ENCODE measurements at regions not wholly inside any gene's neighbourhood (a gene's known extent, or its start where the extent isn't known, plus 50 kb on each side); places are given as distances from the start of the nearest gene placed in this dataset.
"Not testable (repeated sequence)": the region's sequence is repeated elsewhere in the genome, so short reads cannot be mapped to it uniquely, and the experiment has no call there.

DNA sequence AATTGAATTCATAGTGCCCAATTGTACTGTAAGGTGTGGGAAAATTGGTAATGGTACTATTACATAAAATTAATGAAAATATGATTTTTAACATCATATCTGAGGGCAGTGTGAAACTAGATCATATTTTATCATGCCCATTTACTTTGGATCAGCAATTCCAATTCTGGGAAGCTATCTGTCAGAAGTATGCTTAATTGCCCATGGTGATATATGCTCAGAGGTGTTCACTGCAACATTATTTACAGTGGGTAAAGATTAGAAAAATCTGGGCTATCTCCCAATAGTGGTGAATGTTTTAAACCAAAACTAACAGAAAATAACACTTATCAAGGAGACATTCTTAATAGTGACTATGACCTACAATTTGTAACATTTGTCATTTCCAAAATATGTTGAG, 1260.0 kb downstream of the BRINP3 start:
- no peak for DNase-seq (ENCODE audit: low read depth)

GRCh38 chr1:189220750-189221149, 1256.9 kb downstream of the BRINP3 start:
- DNase-seq (ENCODE audit: low read depth) = no peak
- no peak overlapping the region for H3K4me3 ChIP-seq (ENCODE audit: low read depth, low read length)
- TF ChIP-seq CTCF (IDR thresholded peaks at IDR 0.05; ENCODE audit: low read depth, low read length, missing control alignments) = peak; percentile 38
- in situ Hi-C loops (cut with HindIII; ENCODE audit: low sequenced_read_pairs) = no loop called here

More for the DNA sequence above, 1260.0 kb downstream of the BRINP3 start:
- H3K4me3 ChIP-seq (ENCODE audit: low read depth, low read length) = no peak overlapping the region
- no peak for TF ChIP-seq CTCF (IDR thresholded peaks at IDR 0.05; ENCODE audit: low read depth, low read length, missing control alignments)
- in situ Hi-C loops (cut with HindIII; ENCODE audit: low sequenced_read_pairs) = no loop called here

- in situ Hi-C loops (cut with HindIII; ENCODE audit: low sequenced_read_pairs); H3K4me3 ChIP-seq (ENCODE audit: low read depth, low read length); DNase-seq (ENCODE audit: low read depth): not testable (repeated sequence)
Observed at GRCh38 chr1:189225794-189226145, 1251.9 kb downstream of the BRINP3 start.

DNA sequence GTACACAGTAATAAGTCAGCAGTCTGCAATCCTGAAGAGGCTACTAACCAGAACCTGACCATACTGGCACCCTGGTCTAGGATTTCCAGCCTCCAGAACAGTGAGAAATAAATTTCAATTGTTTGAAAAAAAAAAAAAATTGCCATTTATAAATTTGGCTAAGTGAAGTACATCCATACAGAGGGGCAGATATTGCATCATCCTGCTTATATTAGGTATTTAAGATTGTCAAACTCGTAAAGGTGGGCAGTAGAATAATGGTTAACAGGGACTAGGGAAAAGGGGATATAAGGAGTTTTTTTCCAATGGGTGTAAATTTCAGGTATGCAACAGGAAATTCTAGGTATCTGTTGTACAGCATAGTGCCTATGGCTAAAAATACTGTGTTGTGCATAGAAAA, 1250.9 kb downstream of the BRINP3 start:
- no peak for DNase-seq (ENCODE audit: low read depth)
- TF ChIP-seq CTCF (IDR thresholded peaks at IDR 0.05; ENCODE audit: low read depth, low read length, missing control alignments) = no peak
- in situ Hi-C loops (cut with HindIII; ENCODE audit: low sequenced_read_pairs) = no loop called here
- no peak overlapping the region for H3K4me3 ChIP-seq (ENCODE audit: low read depth, low read length)

DNA sequence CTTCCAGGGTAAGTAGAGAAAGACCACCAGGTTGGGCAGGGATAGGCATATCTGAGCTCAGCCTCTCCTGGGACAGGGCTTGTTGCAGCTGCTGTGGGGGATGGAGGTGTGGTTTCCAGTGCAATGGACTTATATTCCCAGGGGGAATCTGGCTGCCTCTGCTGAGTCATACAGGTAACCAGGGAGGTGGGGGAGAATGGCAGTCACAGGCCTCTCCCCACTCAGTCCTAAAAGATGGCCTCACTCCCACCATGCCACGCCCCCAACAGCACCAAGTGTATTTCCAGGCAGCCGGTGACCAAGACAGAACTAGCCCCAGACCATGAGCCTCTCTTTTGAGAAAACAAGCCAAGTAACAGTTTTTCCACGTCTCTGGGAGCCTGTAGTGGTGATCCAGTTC, 1240.7 kb downstream of the BRINP3 start:
- no peak for DNase-seq (ENCODE audit: low read depth)
- TF ChIP-seq CTCF (IDR thresholded peaks at IDR 0.05; ENCODE audit: low read depth, low read length, missing control alignments) = no peak
- H3K4me3 ChIP-seq (ENCODE audit: low read depth, low read length) = no peak overlapping the region
- in situ Hi-C loops (cut with HindIII; ENCODE audit: low sequenced_read_pairs) = no loop called here

- DNase-seq (ENCODE audit: low read depth) = no peak
- in situ Hi-C loops (cut with HindIII; ENCODE audit: low sequenced_read_pairs) = no loop called here
- no peak overlapping the region for H3K4me3 ChIP-seq (ENCODE audit: low read depth, low read length)
- TF ChIP-seq CTCF (IDR thresholded peaks at IDR 0.05; ENCODE audit: low read depth, low read length, missing control alignments) = no peak
Observed at GRCh38 chr1:189253601-189254350, 1223.9 kb downstream of the BRINP3 start.

DNA sequence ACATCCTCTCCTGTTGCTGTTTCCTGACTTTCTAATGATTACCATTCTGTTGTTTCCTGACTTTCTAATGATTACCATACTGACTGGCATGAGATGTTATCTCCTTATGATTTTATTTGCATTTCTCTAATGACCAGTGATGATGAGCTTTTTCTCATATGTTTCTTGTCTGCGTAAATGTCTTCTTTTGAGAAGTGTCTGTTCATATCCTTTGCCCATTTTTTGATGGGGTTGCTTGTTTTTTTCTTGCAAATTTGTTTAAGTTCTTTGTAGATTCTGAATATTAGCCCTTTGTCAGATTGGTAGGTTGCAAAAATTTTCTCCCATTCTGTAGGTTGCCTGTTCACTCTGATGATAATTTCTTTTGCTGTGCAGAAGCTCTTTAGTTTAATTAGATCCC, 1216.5 kb downstream of the BRINP3 start:
- DNase-seq (ENCODE audit: low read depth); H3K4me3 ChIP-seq (ENCODE audit: low read depth, low read length); in situ Hi-C loops (cut with HindIII; ENCODE audit: low sequenced_read_pairs): not testable (repeated sequence)

DNA sequence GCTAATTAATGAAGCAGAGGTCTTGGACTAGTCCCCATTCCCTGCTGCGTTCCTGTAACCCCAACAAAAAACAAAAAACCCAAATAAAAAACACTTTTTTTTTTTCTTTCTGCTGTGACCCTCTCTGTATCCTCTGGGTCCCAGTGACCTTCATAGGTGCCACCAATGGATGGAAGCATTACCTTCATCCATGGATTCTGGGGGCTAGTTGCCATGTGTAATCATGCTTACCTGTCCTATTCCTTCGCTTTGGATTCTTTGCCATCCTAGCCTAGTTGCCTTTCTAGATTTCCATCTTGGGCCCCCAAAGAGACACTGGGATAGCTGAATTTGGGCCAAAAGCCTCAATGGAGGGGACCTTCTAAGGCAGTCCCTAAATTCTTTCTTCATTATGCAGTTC, 1208.7 kb downstream of the BRINP3 start:
- no peak overlapping the region for H3K4me3 ChIP-seq (ENCODE audit: low read depth, low read length)
- in situ Hi-C loops (cut with HindIII; ENCODE audit: low sequenced_read_pairs) = no loop called here
- DNase-seq (ENCODE audit: low read depth) = peak; percentile 20
- TF ChIP-seq CTCF (IDR thresholded peaks at IDR 0.05; ENCODE audit: low read depth, low read length, missing control alignments) = no peak
